ENCODE measurements at regions not wholly inside any gene's neighbourhood (a gene's known extent, or its start where the extent isn't known, plus 50 kb on each side); places are given as distances from the start of the nearest gene placed in this dataset.

DNA sequence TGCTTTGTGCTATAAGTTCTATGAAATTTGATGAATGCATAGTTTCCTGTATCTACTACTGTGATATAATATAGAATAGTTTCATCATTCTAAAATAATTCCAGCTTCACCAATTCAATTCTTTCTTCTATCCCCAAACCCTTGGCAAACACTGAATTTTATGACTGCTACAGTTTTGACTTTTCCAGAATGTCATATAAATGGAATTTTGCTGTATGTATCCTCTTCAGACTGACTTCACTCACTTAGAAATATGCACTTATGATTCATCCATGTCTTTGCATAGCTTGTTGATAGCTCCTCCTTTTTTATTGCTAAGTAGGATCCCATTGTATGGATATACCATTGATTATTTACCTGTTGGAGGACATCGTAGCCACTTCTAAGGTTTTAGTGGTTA, 89.1 kb upstream of the HS3ST3A1 start:
- peak; percentile 2 for DNase-seq (ENCODE audit: low read depth)
- TF ChIP-seq, protein P1, sequence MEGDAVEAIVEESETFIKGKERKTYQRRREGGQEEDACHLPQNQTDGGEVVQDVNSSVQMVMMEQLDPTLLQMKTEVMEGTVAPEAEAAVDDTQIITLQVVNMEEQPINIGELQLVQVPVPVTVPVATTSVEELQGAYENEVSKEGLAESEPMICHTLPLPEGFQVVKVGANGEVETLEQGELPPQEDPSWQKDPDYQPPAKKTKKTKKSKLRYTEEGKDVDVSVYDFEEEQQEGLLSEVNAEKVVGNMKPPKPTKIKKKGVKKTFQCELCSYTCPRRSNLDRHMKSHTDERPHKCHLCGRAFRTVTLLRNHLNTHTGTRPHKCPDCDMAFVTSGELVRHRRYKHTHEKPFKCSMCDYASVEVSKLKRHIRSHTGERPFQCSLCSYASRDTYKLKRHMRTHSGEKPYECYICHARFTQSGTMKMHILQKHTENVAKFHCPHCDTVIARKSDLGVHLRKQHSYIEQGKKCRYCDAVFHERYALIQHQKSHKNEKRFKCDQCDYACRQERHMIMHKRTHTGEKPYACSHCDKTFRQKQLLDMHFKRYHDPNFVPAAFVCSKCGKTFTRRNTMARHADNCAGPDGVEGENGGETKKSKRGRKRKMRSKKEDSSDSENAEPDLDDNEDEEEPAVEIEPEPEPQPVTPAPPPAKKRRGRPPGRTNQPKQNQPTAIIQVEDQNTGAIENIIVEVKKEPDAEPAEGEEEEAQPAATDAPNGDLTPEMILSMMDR (conservative IDR thresholded peaks at IDR 0.05; ENCODE audit: low read depth, low read length), result no peak

DNA sequence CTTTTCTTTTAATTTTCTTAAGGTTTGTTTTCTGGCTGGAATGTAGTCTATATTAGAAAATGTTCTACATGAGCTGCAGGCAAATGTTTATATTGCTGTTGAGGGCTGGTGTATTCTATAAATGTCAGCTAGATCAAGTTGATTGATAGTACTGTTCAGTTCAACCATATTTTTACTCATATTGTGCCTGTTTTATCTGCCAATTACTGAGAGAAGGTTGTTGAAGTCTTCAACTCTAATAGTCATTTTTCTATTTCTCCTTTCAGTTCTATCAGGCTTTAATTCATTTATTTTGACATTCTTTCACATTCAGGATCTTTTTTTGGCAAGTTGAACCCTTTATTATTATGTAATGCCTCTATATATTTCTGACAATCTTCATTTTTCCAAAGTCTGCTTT, 93.2 kb upstream of the HS3ST3A1 start:
- no peak overlapping the region for H3K4me3 ChIP-seq (ENCODE audit: low read depth, low read length)
- TF ChIP-seq, protein P1 (conservative IDR thresholded peaks at IDR 0.05; ENCODE audit: low read depth, low read length), result no peak
- no peak for DNase-seq (ENCODE audit: low read depth)

More for the DNA sequence above, 89.1 kb upstream of the HS3ST3A1 start:
- H3K4me3 ChIP-seq (ENCODE audit: low read depth, low read length), result no peak overlapping the region

DNA sequence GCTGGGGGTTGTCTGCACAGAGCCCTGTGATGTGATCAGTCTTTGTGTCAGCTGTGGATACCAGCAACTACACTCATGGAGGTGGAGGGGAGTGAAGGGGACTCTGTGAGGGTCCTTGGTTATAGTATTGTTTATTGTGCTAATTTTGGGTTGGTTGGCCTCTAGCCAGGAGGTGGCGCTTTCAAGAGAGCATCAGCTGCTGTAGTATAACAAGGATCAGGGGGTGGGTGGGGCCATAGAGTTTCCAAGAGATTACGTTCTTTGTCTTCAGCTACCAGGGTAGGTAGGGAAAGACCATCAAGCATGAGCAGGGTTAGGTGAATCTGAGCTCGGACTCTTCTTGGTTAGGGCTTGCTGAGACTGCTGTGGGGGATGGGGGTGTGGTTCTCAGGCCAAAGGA, 97.1 kb upstream of the HS3ST3A1 start:
- no peak for DNase-seq (ENCODE audit: low read depth)
- TF ChIP-seq, protein P1 (conservative IDR thresholded peaks at IDR 0.05; ENCODE audit: low read depth, low read length), result no peak
- no peak overlapping the region for H3K4me3 ChIP-seq (ENCODE audit: low read depth, low read length)

DNA sequence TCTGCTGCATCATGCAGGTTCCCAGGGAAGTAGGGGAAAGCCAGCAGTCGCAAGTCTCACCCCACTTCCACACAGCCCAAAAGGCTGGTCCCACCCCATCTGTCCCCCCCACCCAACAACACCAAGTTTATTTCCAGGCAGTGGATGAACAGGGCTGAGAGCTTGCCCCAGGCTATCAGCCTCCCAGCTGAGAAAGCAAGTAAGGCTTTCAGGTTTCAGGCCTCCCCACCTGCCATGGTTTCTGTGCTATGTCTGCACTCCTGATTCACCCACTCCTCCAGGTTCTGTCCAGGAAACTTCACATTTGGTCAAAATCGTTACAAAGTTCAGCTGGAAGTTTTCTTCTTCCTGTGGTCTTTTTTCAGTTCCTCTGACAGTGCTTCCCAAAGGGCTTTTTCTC, 97.5 kb upstream of the HS3ST3A1 start:
- TF ChIP-seq, protein P1 (conservative IDR thresholded peaks at IDR 0.05; ENCODE audit: low read depth, low read length), result no peak
- H3K4me3 ChIP-seq (ENCODE audit: low read depth, low read length), result no peak overlapping the region
- DNase-seq (ENCODE audit: low read depth), result no peak

DNA sequence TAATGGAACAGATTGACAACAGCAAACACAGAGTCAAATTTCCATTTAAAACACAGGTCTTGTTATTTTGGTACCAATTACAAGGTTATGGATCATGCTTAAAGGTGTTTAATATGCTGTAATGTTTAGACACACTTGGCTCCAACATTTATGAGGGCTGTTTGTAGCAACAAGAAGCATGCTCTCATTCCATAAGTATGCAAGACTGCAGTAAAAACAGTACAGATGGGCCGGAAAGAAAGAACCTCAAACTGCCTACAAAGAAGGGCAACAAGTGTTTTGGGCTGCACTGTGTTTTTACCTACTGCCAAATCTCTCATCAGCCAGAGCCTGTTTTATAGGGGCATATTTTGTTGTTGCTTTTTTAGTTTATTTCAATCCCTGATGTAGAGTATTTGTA, 100.5 kb upstream of the HS3ST3A1 start:
- TF ChIP-seq, protein P1 (conservative IDR thresholded peaks at IDR 0.05; ENCODE audit: low read depth, low read length), result no peak
- peak; percentile 55 for DNase-seq (ENCODE audit: low read depth)
- H3K4me3 ChIP-seq (ENCODE audit: low read depth, low read length), result no peak overlapping the region

DNA sequence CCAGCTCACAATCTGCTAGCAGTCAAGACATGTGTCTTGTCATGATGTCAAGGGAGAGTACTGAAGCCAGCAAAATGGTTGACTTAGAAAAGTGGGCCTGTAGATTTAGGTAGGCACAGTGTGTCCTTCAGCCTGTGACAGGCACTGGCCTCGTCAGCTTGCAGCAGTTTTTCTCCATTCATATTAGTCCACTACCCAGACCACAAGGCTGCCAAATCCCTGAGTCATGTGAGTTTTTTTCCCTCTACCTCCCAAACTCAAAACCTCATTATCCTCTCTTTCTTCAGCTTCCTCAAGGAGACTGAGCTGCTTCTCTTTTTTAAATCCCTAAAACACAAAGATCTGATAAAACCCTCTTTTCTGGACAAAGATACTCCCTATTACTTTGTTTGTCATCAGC, 102.6 kb upstream of the HS3ST3A1 start:
- TF ChIP-seq, protein P1 (conservative IDR thresholded peaks at IDR 0.05; ENCODE audit: low read depth, low read length), result no peak
- peak; percentile 42 for DNase-seq (ENCODE audit: low read depth)
- H3K4me3 ChIP-seq (ENCODE audit: low read depth, low read length), result no peak overlapping the region

DNA sequence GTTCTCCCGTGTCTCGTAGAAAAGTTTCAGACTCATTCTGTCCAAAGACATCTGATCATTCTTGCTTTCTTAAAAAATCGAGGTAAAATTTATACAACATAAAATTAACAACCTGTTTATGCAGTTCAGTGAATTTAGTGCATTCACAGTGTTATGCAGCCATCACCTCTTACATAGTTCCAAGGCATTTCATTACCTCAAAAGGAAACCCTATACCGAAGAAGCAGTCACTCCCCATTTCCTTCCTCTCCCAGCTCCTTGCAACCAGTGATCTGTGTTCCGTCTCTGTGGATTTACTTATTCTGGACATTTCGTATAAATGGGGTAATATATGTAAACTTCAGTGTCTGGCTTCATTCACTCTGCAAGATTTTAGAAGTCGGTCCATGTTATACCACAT, 103.5 kb upstream of the HS3ST3A1 start:
- H3K4me3 ChIP-seq (ENCODE audit: low read depth, low read length), result no peak overlapping the region
- DNase-seq (ENCODE audit: low read depth), result no peak
- TF ChIP-seq, protein P1 (conservative IDR thresholded peaks at IDR 0.05; ENCODE audit: low read depth, low read length), result no peak

Measured in choroid plexus epithelial cell (primary cell).